Spleen (tissue), 7 donors: ENCODE measurements at regions not wholly inside any gene's neighbourhood (a gene's known extent, or its start where the extent isn't known, plus 50 kb on each side); places are given as distances from the start of the nearest gene placed in this dataset.

Source experiments
- POLR2A ChIP-seq, 3 donors: fragments of 450-650 bp; IDR thresholded peaks; one replicate each; pipeline ENCODE4 v1.5.1; 2017; ENCODE audit warnings: antibody characterized with exemption in 3 of 3, mild to moderate bottlenecking in 1 of 3
- TF ChIP-seq, protein P1 (sequence below), 11 experiments: fragments of 200-600 bp in 7 of 11; fragments of 450-650 bp in 4 of 11; sonication (generic) in 4 of 11; IDR thresholded peaks in 8 of 11; conservative IDR thresholded peaks in 3 of 11; 1 replicate in 7 of 11; 2 replicates in 4 of 11; pipeline versions ENCODE4 v1.4.0 to v1.8.0; 2016 to 2021; ENCODE audit warnings: antibody characterized with exemption in 11 of 11, inconsistent platforms in 4 of 11, mild to moderate bottlenecking in 1 of 11
- donor health status: DM: no; HTN: no; CAD: no; lungs with moderate emphysema.
- donor health status: DM: no; HTN: no; CAD: no.
- donor health status: DM: no; HTN: no; CAD: no.

DNA sequence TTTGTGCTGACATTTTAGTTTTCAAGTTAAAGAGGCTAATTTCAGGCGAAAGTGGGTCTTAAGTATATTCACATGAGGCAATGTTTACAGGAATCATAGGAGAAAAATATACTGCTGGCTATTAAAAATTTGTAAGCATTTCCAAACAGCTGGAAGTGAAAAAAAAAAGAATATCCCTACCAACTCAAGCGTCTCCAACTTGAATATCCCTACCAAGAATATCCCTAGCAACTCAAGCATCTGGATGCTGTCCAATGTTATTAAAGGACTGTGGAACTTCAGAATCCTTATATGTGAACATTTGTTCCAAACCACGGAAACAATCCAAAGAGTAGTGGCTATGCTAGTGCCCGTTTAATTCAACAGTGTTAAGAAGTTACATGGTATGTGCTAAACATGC, 1303.0 kb downstream of the GATA3 start:
- TF ChIP-seq, protein P1, sequence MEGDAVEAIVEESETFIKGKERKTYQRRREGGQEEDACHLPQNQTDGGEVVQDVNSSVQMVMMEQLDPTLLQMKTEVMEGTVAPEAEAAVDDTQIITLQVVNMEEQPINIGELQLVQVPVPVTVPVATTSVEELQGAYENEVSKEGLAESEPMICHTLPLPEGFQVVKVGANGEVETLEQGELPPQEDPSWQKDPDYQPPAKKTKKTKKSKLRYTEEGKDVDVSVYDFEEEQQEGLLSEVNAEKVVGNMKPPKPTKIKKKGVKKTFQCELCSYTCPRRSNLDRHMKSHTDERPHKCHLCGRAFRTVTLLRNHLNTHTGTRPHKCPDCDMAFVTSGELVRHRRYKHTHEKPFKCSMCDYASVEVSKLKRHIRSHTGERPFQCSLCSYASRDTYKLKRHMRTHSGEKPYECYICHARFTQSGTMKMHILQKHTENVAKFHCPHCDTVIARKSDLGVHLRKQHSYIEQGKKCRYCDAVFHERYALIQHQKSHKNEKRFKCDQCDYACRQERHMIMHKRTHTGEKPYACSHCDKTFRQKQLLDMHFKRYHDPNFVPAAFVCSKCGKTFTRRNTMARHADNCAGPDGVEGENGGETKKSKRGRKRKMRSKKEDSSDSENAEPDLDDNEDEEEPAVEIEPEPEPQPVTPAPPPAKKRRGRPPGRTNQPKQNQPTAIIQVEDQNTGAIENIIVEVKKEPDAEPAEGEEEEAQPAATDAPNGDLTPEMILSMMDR (IDR thresholded peaks at IDR 0.05 in 8 of 11, conservative IDR thresholded peaks at IDR 0.05 in 3 of 11), result no peak
- TF ChIP-seq POLR2A (IDR thresholded peaks at IDR 0.05), result no peak
